CD4-positive, alpha-beta T cell (primary cell): ENCODE measurements at regions not wholly inside any gene's neighbourhood (a gene's known extent, or its start where the extent isn't known, plus 50 kb on each side); places are given as distances from the start of the nearest gene placed in this dataset.

Experiments
- ATAC-seq: fragments of 200-7000 bp; cut with Tn5 transposase; one replicate; pipeline ENCODE4 v1.10.0; 2022; ENCODE audit warnings: mild to moderate bottlenecking; ENCODE audit not compliant: poor library complexity
- CTCF ChIA-PET: fragments of 350-600 bp; sonication (Branson Sonifier 250); formaldehyde crosslinking; loops from one replicate; lab custom pipeline; 2021; ENCODE audit warnings: antibody characterized with exemption, inconsistent platforms; lab: Charles Lee
- POLR2A ChIA-PET: fragments of 350-600 bp; sonication (Branson Sonifier 250); formaldehyde crosslinking; loops from one replicate; lab custom pipeline; 2021; ENCODE audit warnings: antibody characterized with exemption, inconsistent platforms; lab: Charles Lee
- DNase-seq, 14 experiments: peaks; one replicate each; pipeline ENCODE4 v3.0.0-alpha.2; 2013 to 2020; ENCODE audit warnings: mixed read lengths in 2 of 14
- H3K27ac ChIP-seq, 2 donors: one replicate each; pipeline versions ENCODE4 v1.5.1 to v1.7.0; 2013; ENCODE audit warnings: low read length in 2 of 2, low read depth in 1 of 2, mild to moderate bottlenecking in 1 of 2
- H3K27me3 ChIP-seq, 2 experiments: 1 replicate in 1 of 2; 2 replicates in 1 of 2; pipeline versions ENCODE4 v1.6.1 to v1.7.0; 2013; ENCODE audit warnings: low read length in 2 of 2, control low read depth in 1 of 2, mild to moderate bottlenecking in 1 of 2, moderate library complexity in 1 of 2; ENCODE audit not compliant: insufficient read depth in 2 of 2, control insufficient read depth in 1 of 2
- H3K36me3 ChIP-seq: one replicate; pipeline ENCODE4 v1.6.1; 2013; ENCODE audit warnings: low read length, control low read depth; ENCODE audit not compliant: insufficient read depth
- H3K4me1 ChIP-seq: one replicate; pipeline ENCODE4 v1.6.1; 2013; ENCODE audit warnings: low read length, control low read depth; ENCODE audit not compliant: insufficient read depth
- H3K4me3 ChIP-seq: one replicate; pipeline ENCODE4 v1.5.1; 2013; ENCODE audit warnings: mild to moderate bottlenecking, low read length, moderate library complexity
- H3K9me3 ChIP-seq, 2 experiments: 1 replicate in 1 of 2; 2 replicates in 1 of 2; pipeline versions ENCODE4 v1.6.1 to v1.7.0; 2013; ENCODE audit warnings: low read length in 2 of 2, mild to moderate bottlenecking in 2 of 2, control low read depth in 1 of 2, moderate library complexity in 1 of 2; ENCODE audit not compliant: control insufficient read depth in 1 of 2, insufficient read depth in 1 of 2
- H3K27ac Mint-ChIP-seq: one replicate; pipeline ENCODE4 v1.8.0; 2020; ENCODE audit warnings: mixed read lengths
- H3K27me3 Mint-ChIP-seq: one replicate; pipeline ENCODE4 v1.8.0; 2021; ENCODE audit warnings: mixed read lengths
- H3K36me3 Mint-ChIP-seq: one replicate; pipeline ENCODE4 v1.8.0; 2021; ENCODE audit warnings: low read depth, mixed read lengths
- H3K4me1 Mint-ChIP-seq: one replicate; pipeline ENCODE4 v1.8.0; 2021; ENCODE audit warnings: low read depth, mixed read lengths
- H3K4me3 Mint-ChIP-seq: one replicate; pipeline ENCODE4 v1.8.0; 2020; ENCODE audit warnings: mild to moderate bottlenecking, mixed read lengths
- H3K9me3 Mint-ChIP-seq: one replicate; pipeline ENCODE4 v1.8.0; 2020; ENCODE audit warnings: mixed read lengths
- intact Hi-C, 2 experiments: fragments of 100-400 bp; cut with DNase I in 1 of 2; cut with micrococcal nuclease in 1 of 2; formaldehyde crosslinking; loops; one replicate each; pipeline versions ENCODE4 v1.15.1 to v1.9.0; 2023 to 2025; cut with DNase I, micrococcal nuclease
- TF ChIP-seq, protein P1 (sequence below): fragments of 200-600 bp; IDR thresholded peaks from one replicate; pipeline ENCODE4 v1.8.0; 2022; ENCODE audit warnings: antibody characterized with exemption, mild to moderate bottlenecking

DNA sequence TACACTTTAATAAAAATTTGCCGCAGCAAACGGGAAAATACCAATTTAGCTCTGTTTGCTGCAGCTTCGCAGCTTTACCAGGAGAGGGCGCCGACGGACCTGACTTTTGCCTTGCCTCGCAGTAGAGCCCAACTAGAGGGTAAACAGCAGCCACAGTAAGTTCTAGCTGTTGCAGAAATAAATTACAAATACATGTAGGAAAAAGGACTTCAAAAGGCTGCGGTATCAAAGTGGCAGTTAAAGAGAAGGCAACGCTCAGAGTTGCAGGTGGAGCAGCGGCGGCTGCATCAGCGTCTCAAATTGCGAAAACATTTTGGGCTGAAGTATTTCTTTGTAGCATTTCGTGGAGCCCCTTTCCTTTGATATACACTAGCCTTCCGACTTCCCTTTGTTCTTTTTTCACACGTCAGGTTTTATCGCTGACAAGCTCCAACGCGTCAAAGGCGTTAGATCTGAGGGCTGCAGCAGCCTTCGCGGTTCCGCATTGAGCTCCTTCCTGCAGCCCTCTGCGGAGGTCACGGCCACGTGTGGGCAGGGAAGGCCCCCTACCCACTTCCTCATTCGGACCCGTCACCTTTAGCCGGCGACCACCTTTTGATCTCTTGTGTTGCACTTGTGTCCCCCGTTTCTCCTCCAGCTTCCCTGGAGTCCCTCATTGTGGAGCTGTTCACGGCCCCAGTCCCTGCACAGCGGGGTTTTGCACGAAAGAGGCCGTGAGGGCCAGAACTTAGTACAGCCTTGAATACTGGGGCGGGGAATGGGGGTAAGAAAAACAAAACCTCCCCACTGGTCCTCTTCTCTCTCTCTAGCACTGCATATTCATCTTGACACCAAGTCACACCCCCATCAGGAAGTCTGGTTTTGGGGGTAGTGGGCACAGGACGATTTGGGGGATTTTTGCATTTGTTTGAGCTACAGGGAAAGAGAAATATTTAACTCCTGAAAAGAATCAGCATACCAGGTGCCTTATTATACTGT, 72.8 kb downstream of the S1PR1 start:
- peaks cover 56% of the 10 kb centered on the region for H3K4me1 ChIP-seq
- H3K9me3 ChIP-seq = no peaks in the 10 kb centered on the region
- no peaks in the 10 kb centered on the region for H3K36me3 ChIP-seq
- H3K27me3 Mint-ChIP-seq = no peaks in the 10 kb centered on the region
- DNase-seq (peak; percentile 53 to 94 (median 74)), ATAC-seq (peak; percentile 76)
- peak overlapping the region; percentile 82 to 88 for H3K27ac ChIP-seq
- H3K36me3 Mint-ChIP-seq = no peaks in the 10 kb centered on the region
- no peaks in the 10 kb centered on the region for H3K27me3 ChIP-seq
- peaks cover 66% of the 10 kb centered on the region for H3K4me1 Mint-ChIP-seq
- peak overlapping the region; percentile 96 for H3K27ac Mint-ChIP-seq
- no peaks in the 10 kb centered on the region for H3K9me3 Mint-ChIP-seq
- intact Hi-C loops = loop anchor here (1.0 to 10.0 kb wide), 8 partner anchors 47 to 389 kb away; no protein-coding TSS in a partner anchor
- TF ChIP-seq, protein P1, sequence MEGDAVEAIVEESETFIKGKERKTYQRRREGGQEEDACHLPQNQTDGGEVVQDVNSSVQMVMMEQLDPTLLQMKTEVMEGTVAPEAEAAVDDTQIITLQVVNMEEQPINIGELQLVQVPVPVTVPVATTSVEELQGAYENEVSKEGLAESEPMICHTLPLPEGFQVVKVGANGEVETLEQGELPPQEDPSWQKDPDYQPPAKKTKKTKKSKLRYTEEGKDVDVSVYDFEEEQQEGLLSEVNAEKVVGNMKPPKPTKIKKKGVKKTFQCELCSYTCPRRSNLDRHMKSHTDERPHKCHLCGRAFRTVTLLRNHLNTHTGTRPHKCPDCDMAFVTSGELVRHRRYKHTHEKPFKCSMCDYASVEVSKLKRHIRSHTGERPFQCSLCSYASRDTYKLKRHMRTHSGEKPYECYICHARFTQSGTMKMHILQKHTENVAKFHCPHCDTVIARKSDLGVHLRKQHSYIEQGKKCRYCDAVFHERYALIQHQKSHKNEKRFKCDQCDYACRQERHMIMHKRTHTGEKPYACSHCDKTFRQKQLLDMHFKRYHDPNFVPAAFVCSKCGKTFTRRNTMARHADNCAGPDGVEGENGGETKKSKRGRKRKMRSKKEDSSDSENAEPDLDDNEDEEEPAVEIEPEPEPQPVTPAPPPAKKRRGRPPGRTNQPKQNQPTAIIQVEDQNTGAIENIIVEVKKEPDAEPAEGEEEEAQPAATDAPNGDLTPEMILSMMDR = peak; percentile 89
- ChIA-PET POLR2A (interaction anchor here (0.6 to 3.6 kb wide), 38 partner anchors 8 to 1254 kb away, joined by 3 to 50 read pairs (median 5); partner anchors contain the start of genes EXTL2, S1PR1 and SLC30A7), CTCF (interaction anchor here (0.7 to 4.0 kb wide), 37 partner anchors 8 to 415 kb away, joined by 3 to 48 read pairs (median 4); partner anchors contain the start of gene EXTL2)
- peak overlapping the region; percentile 52 for H3K4me3 ChIP-seq
- peak overlapping the region; percentile 76 for H3K4me3 Mint-ChIP-seq

DNA sequence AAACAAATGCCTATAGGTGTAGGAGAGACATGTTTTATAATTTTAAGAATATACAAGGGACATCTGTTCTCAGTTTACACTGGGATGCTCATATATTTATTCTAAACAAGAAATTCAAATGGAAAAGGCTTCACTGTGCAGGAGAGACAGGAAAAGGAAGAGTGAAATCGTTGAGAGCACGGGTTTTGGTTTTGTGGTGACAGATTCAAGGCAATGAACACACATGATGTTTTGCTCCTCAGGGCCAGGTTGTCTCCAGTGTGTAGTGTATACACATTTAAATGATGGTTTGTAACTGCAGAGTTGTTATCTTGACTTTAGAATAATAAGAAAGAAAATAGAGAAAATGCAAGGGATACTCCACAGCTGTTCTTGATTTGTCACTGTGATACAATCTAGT, 73.7 kb downstream of the S1PR1 start:
- TF ChIP-seq, protein P1 = no peak
- Mint-ChIP-seq H3K27ac (peak overlapping the region; percentile 96), H3K9me3 (no peaks in the 10 kb centered on the region), H3K36me3 (no peaks in the 10 kb centered on the region), H3K27me3 (no peaks in the 10 kb centered on the region), H3K4me1 (peaks cover 66% of the 10 kb centered on the region), H3K4me3 (peak overlapping the region; percentile 76)
- intact Hi-C loops = loop anchor here in 1 of 2 experiments (10.0 kb wide), 1 partner anchor 144 kb away; no protein-coding TSS in a partner anchor
- ATAC-seq (no peak), DNase-seq (peak in 5 of 14 experiments; percentile 16 to 65 (median 57))
- H3K27me3 ChIP-seq = no peaks in the 10 kb centered on the region
- POLR2A ChIA-PET = interaction anchor here (0.6 to 3.6 kb wide), 12 partner anchors 11 to 878 kb away, joined by 3 to 50 read pairs (median 5); partner anchors contain the start of genes S1PR1 and SLC30A7
- CTCF ChIA-PET = interaction anchor here (1.6 to 4.0 kb wide), 4 partner anchors 22 to 174 kb away, joined by 10 to 48 read pairs (median 26); no protein-coding TSS in a partner anchor
- peaks cover 56% of the 10 kb centered on the region for H3K4me1 ChIP-seq
- peak overlapping the region; percentile 52 for H3K4me3 ChIP-seq
- H3K36me3 ChIP-seq = no peaks in the 10 kb centered on the region
- H3K27ac ChIP-seq = peak overlapping the region; percentile 82 to 88
- no peaks in the 10 kb centered on the region for H3K9me3 ChIP-seq

DNA sequence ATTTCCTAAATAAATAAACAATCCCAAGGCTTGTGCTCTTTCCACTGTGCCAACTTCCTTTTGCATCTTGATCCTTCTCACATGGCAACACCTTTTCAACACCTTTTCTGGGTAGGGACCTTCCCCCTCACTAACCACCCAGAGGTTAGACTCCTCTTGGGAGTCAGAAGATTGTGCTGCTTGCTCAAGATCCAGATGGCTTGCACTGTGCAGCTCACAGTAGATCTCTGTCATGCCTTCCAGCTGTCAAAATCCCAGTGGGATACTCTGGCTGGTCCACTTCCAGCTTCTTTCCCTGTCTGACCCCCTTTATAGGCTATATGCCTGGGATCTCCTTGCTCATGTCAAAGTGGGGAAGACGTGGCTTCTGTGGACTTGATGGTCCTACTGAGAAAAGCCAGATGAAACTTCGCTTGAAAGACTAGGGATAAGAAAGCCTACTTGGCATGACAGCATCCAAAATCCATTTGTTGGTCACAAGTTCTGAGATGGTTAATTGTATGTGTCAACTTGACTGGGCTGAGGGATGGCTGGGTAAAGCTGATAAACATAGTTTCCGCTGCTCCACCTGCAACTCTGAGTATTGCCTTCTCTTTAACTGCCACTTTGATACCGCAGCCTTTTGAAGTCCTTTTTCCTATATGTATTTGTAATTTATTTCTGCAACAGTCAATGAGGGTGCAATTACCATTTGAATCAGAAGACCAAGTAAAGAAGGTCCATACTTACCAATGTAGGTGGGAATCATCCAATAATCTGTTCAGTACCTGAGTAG, 74.5 kb downstream of the S1PR1 start:
- no peaks in the 10 kb centered on the region for H3K27me3 Mint-ChIP-seq
- H3K27ac Mint-ChIP-seq = peak overlapping the region; percentile 96
- intact Hi-C loops = loop anchor here in 1 of 2 experiments (10.0 kb wide), 1 partner anchor 143 kb away; no protein-coding TSS in a partner anchor
- Histone ChIP-seq H3K9me3 (no peaks in the 10 kb centered on the region), H3K27ac (peak overlapping the region in 1 of 2 donors; percentile 82), H3K4me1 (peaks cover 56% of the 10 kb centered on the region), H3K4me3 (no peak overlapping the region), H3K36me3 (no peaks in the 10 kb centered on the region), H3K27me3 (no peaks in the 10 kb centered on the region)
- no peaks in the 10 kb centered on the region for H3K36me3 Mint-ChIP-seq
- peak overlapping the region; percentile 76 for H3K4me3 Mint-ChIP-seq
- ATAC-seq (no peak), DNase-seq (peak in 5 of 14 experiments; percentile 24 to 54 (median 45))
- ChIA-PET CTCF (interaction anchor here (2.9 to 4.0 kb wide), 2 partner anchors 23 to 46 kb away, joined by 32 to 48 read pairs; no protein-coding TSS in a partner anchor), POLR2A (interaction anchor here (1.1 to 3.6 kb wide), 9 partner anchors 11 to 872 kb away, joined by 4 to 50 read pairs (median 5); partner anchors contain the start of genes EXTL2 and S1PR1)
- TF ChIP-seq, protein P1 = no peak
- no peaks in the 10 kb centered on the region for H3K9me3 Mint-ChIP-seq
- peaks cover 66% of the 10 kb centered on the region for H3K4me1 Mint-ChIP-seq
